KMS-11 (cell line): ENCODE measurements at regions not wholly inside any gene's neighbourhood (a gene's known extent, or its start where the extent isn't known, plus 50 kb on each side); places are given as distances from the start of the nearest gene placed in this dataset.

Experiments used
- H2AFZ ChIP-seq: fragments of 200-600 bp; sonication (generic); 2 replicates; pipeline ENCODE4 v1.6.1; 2016; ENCODE audit warnings: antibody characterized with exemption, mixed run types, low read depth
- H3K27ac ChIP-seq: fragments of 200-600 bp; sonication (generic); 2 replicates; pipeline ENCODE4 v1.6.1; 2016; ENCODE audit warnings: mild to moderate bottlenecking, mixed run types
- H3K27me3 ChIP-seq: fragments of 200-600 bp; sonication (generic); 2 replicates; pipeline ENCODE4 v1.6.1; 2017; ENCODE audit warnings: mild to moderate bottlenecking, low read depth, mixed run types, moderate library complexity; ENCODE audit not compliant: insufficient read depth
- H3K36me3 ChIP-seq: fragments of 200-600 bp; sonication (generic); 2 replicates; pipeline ENCODE4 v1.6.1; 2017; ENCODE audit warnings: mild to moderate bottlenecking, mixed run types; ENCODE audit not compliant: insufficient read depth
- H3K4me1 ChIP-seq: fragments of 200-600 bp; sonication (generic); 2 replicates; pipeline ENCODE4 v1.6.1; 2016; ENCODE audit warnings: mild to moderate bottlenecking, low read depth, mixed run types; ENCODE audit not compliant: poor library complexity, severe bottlenecking
- H3K4me2 ChIP-seq: fragments of 200-600 bp; sonication (generic); 2 replicates; pipeline ENCODE4 v1.7.0; 2016; ENCODE audit warnings: mild to moderate bottlenecking, mixed run types
- H3K4me3 ChIP-seq: fragments of 200-600 bp; sonication (generic); IDR thresholded peaks from 2 replicates; pipeline ENCODE4 v1.6.1; 2017; ENCODE audit warnings: low read depth, low read length, mixed read lengths; ENCODE audit not compliant: insufficient read depth
- H3K79me2 ChIP-seq: fragments of 200-600 bp; sonication (generic); 2 replicates; pipeline ENCODE4 v1.6.1; 2016; ENCODE audit warnings: low read depth, mixed run types; ENCODE audit not compliant: insufficient read depth
- H3K9ac ChIP-seq: fragments of 200-600 bp; sonication (generic); 2 replicates; pipeline ENCODE4 v1.6.1; 2016; ENCODE audit warnings: mild to moderate bottlenecking, mixed run types
- H4K20me1 ChIP-seq: fragments of 200-600 bp; sonication (generic); 2 replicates; pipeline ENCODE4 v1.6.1; 2016; ENCODE audit warnings: mild to moderate bottlenecking, mixed run types; ENCODE audit not compliant: insufficient read depth
- CTCF ChIP-seq: fragments of 200-600 bp; sonication (generic); conservative IDR thresholded peaks from 2 replicates; pipeline ENCODE4 v1.6.1; 2017; ENCODE audit warnings: low read depth, mild to moderate bottlenecking, antibody characterized with exemption, low read length, moderate library complexity, mixed read lengths

- H3K79me2 ChIP-seq: no peaks in the 10 kb centered on the region
- no peak overlapping the region for H3K27ac ChIP-seq
- no peak overlapping the region for H2AFZ ChIP-seq
- TF ChIP-seq CTCF: no peak
- H3K4me2 ChIP-seq: no peak overlapping the region
- no peaks in the 10 kb centered on the region for H3K4me1 ChIP-seq
- no peaks in the 10 kb centered on the region for H3K27me3 ChIP-seq
- H4K20me1 ChIP-seq: no peaks in the 10 kb centered on the region
- no peak overlapping the region for H3K4me3 ChIP-seq
- H3K9ac ChIP-seq: no peak overlapping the region
- no peaks in the 10 kb centered on the region for H3K36me3 ChIP-seq
These were observed 155.1 kb downstream of the ZNF518B start for GRCh38 chr4:10302096-10302495.

- no peak for TF ChIP-seq CTCF
These were observed 157.6 kb downstream of the ZNF518B start for GRCh38 chr4:10299601-10300000.

GRCh38 chr4:10298681-10299080 lies 158.5 kb downstream of the ZNF518B start:
- H3K27me3 ChIP-seq: no peaks in the 10 kb centered on the region
- H2AFZ ChIP-seq: no peak overlapping the region
- no peak for TF ChIP-seq CTCF
- H3K9ac ChIP-seq: no peak overlapping the region
- H4K20me1 ChIP-seq: no peaks in the 10 kb centered on the region
- no peak overlapping the region for H3K27ac ChIP-seq
- no peaks in the 10 kb centered on the region for H3K79me2 ChIP-seq
- H3K4me3 ChIP-seq: no peak overlapping the region
- H3K36me3 ChIP-seq: no peaks in the 10 kb centered on the region
- H3K4me1 ChIP-seq: no peaks in the 10 kb centered on the region
- no peak overlapping the region for H3K4me2 ChIP-seq

More at GRCh38 chr4:10299601-10300000, 157.6 kb downstream of the ZNF518B start:
- Histone ChIP-seq H3K4me1 (no peaks in the 10 kb centered on the region), H2AFZ (no peak overlapping the region), H3K36me3 (no peaks in the 10 kb centered on the region), H3K4me2 (no peak overlapping the region), H3K27ac (no peak overlapping the region), H4K20me1 (no peaks in the 10 kb centered on the region), H3K79me2 (no peaks in the 10 kb centered on the region), H3K9ac (no peak overlapping the region), H3K4me3 (no peak overlapping the region), H3K27me3 (no peaks in the 10 kb centered on the region)

GRCh38 chr4:10296730-10297129 lies 160.5 kb downstream of the ZNF518B start:
- Histone ChIP-seq H4K20me1 (no peaks in the 10 kb centered on the region), H2AFZ (no peak overlapping the region), H3K27me3 (no peaks in the 10 kb centered on the region), H3K36me3 (no peaks in the 10 kb centered on the region), H3K4me1 (no peaks in the 10 kb centered on the region), H3K4me2 (no peak overlapping the region), H3K27ac (no peak overlapping the region), H3K4me3 (no peak overlapping the region), H3K9ac (no peak overlapping the region), H3K79me2 (no peaks in the 10 kb centered on the region)
- no peak for TF ChIP-seq CTCF
